Gastrocnemius medialis (tissue), 4 donors: ENCODE measurements at regions not wholly inside any gene's neighbourhood (a gene's known extent, or its start where the extent isn't known, plus 50 kb on each side); places are given as distances from the start of the nearest gene placed in this dataset.

Experiments used
- ATAC-seq, 2 donors: fragments of 150-250 bp; one replicate each; pipeline ENCODE4 v1.9.1; 2016
- DNase-seq, 2 donors: peaks; one replicate each; pipeline ENCODE4 v3.0.0-alpha.2; 2019
- H3K27ac ChIP-seq, 4 donors: fragments of 200-600 bp; sonication (generic); 1 replicate in 1 of 4; 2 replicates in 3 of 4; pipeline ENCODE4 v1.5.1; 2016 to 2018; ENCODE audit warnings: mild to moderate bottlenecking in 2 of 4, moderate library complexity in 1 of 4
- H3K27me3 ChIP-seq, 3 donors: fragments of 200-600 bp; sonication (generic) in 2 of 3; 1 replicate in 1 of 3; 2 replicates in 2 of 3; pipeline versions ENCODE4 v1.5.1 to v1.6.0; 2016 to 2019; ENCODE audit warnings: mild to moderate bottlenecking in 1 of 3, moderate library complexity in 1 of 3
- H3K36me3 ChIP-seq, 2 donors: fragments of 200-600 bp; sonication (generic) in 1 of 2; one replicate each; pipeline ENCODE4 v1.5.1; 2017 to 2018
- H3K4me1 ChIP-seq, 2 donors: fragments of 200-600 bp; sonication (generic) in 1 of 2; one replicate each; pipeline ENCODE4 v1.5.1; 2016 to 2017; ENCODE audit warnings: mild to moderate bottlenecking in 2 of 2
- H3K4me3 ChIP-seq, 4 donors: fragments of 200-600 bp; sonication (generic) in 3 of 4; 1 replicate in 1 of 4; 2 replicates in 3 of 4; pipeline ENCODE4 v1.5.1; 2016 to 2019; ENCODE audit warnings: mild to moderate bottlenecking in 2 of 4
- H3K9me3 ChIP-seq, 3 donors: fragments of 200-600 bp; sonication (generic) in 2 of 3; 1 replicate in 1 of 3; 2 replicates in 2 of 3; pipeline ENCODE4 v1.5.1; 2016 to 2019
- POLR2A ChIP-seq, 2 donors: fragments of 450-650 bp; IDR thresholded peaks; one replicate each; pipeline ENCODE4 v1.6.1; 2017; ENCODE audit warnings: antibody characterized with exemption in 2 of 2, mild to moderate bottlenecking in 2 of 2, moderate library complexity in 2 of 2
- in situ Hi-C, 4 donors: fragments of 200-750 bp; cut with MboI; loops; one replicate each; pipeline versions ENCODE4 v1.15.0 to v1.8.0; 2017; ENCODE audit warnings: low sequenced_read_pairs in 4 of 4
- intact Hi-C: fragments of 100-400 bp; cut with DNase I; formaldehyde crosslinking; loops from one replicate; pipeline ENCODE4 v1.15.1; 2023; ENCODE audit warnings: low total_unique reads
- TF ChIP-seq, protein P1 (sequence below), 5 experiments: fragments of 450-650 bp in 3 of 5; fragments of 200-600 bp in 2 of 5; sonication (generic) in 2 of 5; IDR thresholded peaks in 4 of 5; conservative IDR thresholded peaks in 1 of 5; 1 replicate in 4 of 5; 2 replicates in 1 of 5; pipeline ENCODE4 v1.5.1; 2016 to 2019; ENCODE audit warnings: antibody characterized with exemption in 5 of 5, mild to moderate bottlenecking in 3 of 5, moderate library complexity in 3 of 5

GRCh38 chrX:10892621-10893225, 218.4 kb upstream of the HCCS start:
- Histone ChIP-seq H3K36me3 (no peaks in the 10 kb centered on the region), H3K4me1 (no peaks in the 10 kb centered on the region), H3K27ac (no peak overlapping the region), H3K4me3 (no peak overlapping the region), H3K27me3 (no peaks in the 10 kb centered on the region), H3K9me3 (no peaks in the 10 kb centered on the region)
- intact Hi-C loops = no loop called here
- TF ChIP-seq POLR2A (IDR thresholded peaks at IDR 0.05) = no peak
- TF ChIP-seq, protein P1, sequence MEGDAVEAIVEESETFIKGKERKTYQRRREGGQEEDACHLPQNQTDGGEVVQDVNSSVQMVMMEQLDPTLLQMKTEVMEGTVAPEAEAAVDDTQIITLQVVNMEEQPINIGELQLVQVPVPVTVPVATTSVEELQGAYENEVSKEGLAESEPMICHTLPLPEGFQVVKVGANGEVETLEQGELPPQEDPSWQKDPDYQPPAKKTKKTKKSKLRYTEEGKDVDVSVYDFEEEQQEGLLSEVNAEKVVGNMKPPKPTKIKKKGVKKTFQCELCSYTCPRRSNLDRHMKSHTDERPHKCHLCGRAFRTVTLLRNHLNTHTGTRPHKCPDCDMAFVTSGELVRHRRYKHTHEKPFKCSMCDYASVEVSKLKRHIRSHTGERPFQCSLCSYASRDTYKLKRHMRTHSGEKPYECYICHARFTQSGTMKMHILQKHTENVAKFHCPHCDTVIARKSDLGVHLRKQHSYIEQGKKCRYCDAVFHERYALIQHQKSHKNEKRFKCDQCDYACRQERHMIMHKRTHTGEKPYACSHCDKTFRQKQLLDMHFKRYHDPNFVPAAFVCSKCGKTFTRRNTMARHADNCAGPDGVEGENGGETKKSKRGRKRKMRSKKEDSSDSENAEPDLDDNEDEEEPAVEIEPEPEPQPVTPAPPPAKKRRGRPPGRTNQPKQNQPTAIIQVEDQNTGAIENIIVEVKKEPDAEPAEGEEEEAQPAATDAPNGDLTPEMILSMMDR (IDR thresholded peaks at IDR 0.05 in 4 of 5, conservative IDR thresholded peaks at IDR 0.05 in 1 of 5) = no peak
- DNase-seq = no peak
- ATAC-seq = no peak
- in situ Hi-C loops = no loop called here

GRCh38 chrX:10893366-10893765, 217.8 kb upstream of the HCCS start:
- no peak for ATAC-seq
- in situ Hi-C loops = no loop called here
- Histone ChIP-seq H3K4me3 (no peak overlapping the region), H3K9me3 (no peaks in the 10 kb centered on the region), H3K36me3 (no peaks in the 10 kb centered on the region), H3K27me3 (no peaks in the 10 kb centered on the region), H3K4me1 (no peaks in the 10 kb centered on the region), H3K27ac (no peak overlapping the region)
- TF ChIP-seq POLR2A (IDR thresholded peaks at IDR 0.05) = no peak
- TF ChIP-seq, protein P1 (IDR thresholded peaks at IDR 0.05 in 4 of 5, conservative IDR thresholded peaks at IDR 0.05 in 1 of 5) = no peak
- intact Hi-C loops = no loop called here
- DNase-seq = no peak

DNA sequence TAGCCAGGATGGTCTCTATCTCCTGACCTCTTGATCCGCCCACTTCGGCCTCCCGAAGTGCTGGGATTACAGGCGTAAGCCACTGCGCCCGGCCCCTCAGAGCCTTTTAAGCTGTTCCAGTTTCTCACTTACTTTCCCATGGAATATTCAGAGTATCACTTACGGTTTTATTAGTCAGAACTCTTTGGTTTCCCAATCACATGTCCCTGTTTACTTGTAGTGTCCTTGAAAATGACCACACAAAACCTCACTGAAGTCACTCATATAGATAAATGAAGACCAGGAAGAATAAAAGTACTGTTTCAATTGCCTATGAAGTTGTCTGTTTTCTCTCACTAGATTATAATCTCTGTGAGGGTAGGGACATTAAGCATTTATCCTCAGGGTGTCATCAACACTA, 217.2 kb upstream of the HCCS start:
- Histone ChIP-seq H3K27me3 (no peaks in the 10 kb centered on the region), H3K9me3 (no peaks in the 10 kb centered on the region), H3K4me1 (no peaks in the 10 kb centered on the region), H3K36me3 (no peaks in the 10 kb centered on the region), H3K27ac (no peak overlapping the region), H3K4me3 (no peak overlapping the region)
- TF ChIP-seq POLR2A (IDR thresholded peaks at IDR 0.05) = no peak
- TF ChIP-seq, protein P1 (IDR thresholded peaks at IDR 0.05 in 4 of 5, conservative IDR thresholded peaks at IDR 0.05 in 1 of 5) = no peak
- in situ Hi-C loops (no loop called here), intact Hi-C loops (no loop called here)
- DNase-seq (no peak), ATAC-seq (no peak)

- intact Hi-C loops (no loop called here), in situ Hi-C loops (no loop called here)
- ATAC-seq = no peak
- Histone ChIP-seq H3K27ac (no peak overlapping the region), H3K4me1 (no peaks in the 10 kb centered on the region), H3K36me3 (no peaks in the 10 kb centered on the region), H3K9me3 (no peaks in the 10 kb centered on the region), H3K4me3 (no peak overlapping the region), H3K27me3 (no peaks in the 10 kb centered on the region)
- no peak for DNase-seq
- TF ChIP-seq, protein P1 (IDR thresholded peaks at IDR 0.05 in 4 of 5, conservative IDR thresholded peaks at IDR 0.05 in 1 of 5) = no peak
- no peak for TF ChIP-seq POLR2A (IDR thresholded peaks at IDR 0.05)
Measured at GRCh38 chrX:10897768-10898167, 213.4 kb upstream of the HCCS start.
